Activated naive CD4-positive, alpha-beta T cell (primary cell): ENCODE measurements at regions not wholly inside any gene's neighbourhood (a gene's known extent, or its start where the extent isn't known, plus 50 kb on each side); places are given as distances from the start of the nearest gene placed in this dataset.
"Not testable (repeated sequence)": the region's sequence is repeated elsewhere in the genome, so short reads cannot be mapped to it uniquely, and the experiment has no call there.

Source experiments
- DNase-seq, 4 experiments: peaks; one replicate each; lab custom pipeline; 2025; lab: John Stamatoyannopoulos, UW

- no peak for DNase-seq
These were observed 93.7 kb downstream of the MRM1 start for GRCh38 chr17:36695082-36695481.

GRCh38 chr17:36695710-36696109 lies 94.3 kb downstream of the MRM1 start:
- not testable (repeated sequence) for DNase-seq

- no peak for DNase-seq
These were observed 95.4 kb downstream of the MRM1 start for GRCh38 chr17:36696805-36697204.

GRCh38 chr17:36697903-36698530 lies 96.6 kb downstream of the MRM1 start:
- DNase-seq, result no peak

- DNase-seq, result no peak
These were observed 100.2 kb downstream of the MRM1 start for GRCh38 chr17:36701429-36702099.

GRCh38 chr17:36702636-36703035 lies 101.3 kb downstream of the MRM1 start:
- no peak for DNase-seq

- DNase-seq, result peak in 1 of 4 experiments; percentile 40
These were observed 102.5 kb downstream of the MRM1 start for GRCh38 chr17:36703860-36704266.

- DNase-seq, result no peak
These were observed 104.0 kb downstream of the MRM1 start for GRCh38 chr17:36705283-36705795.

GRCh38 chr17:36705874-36706731 lies 104.7 kb downstream of the MRM1 start:
- peak in 2 of 4 experiments; percentile 10 to 25 for DNase-seq

- no peak for DNase-seq
These were observed 106.5 kb downstream of the MRM1 start for GRCh38 chr17:36707904-36708303.

- no peak for DNase-seq
These were observed 113.4 kb downstream of the MRM1 start for GRCh38 chr17:36714789-36715188.

GRCh38 chr17:36715951-36716350 lies 114.6 kb downstream of the MRM1 start:
- DNase-seq, result no peak

- no peak for DNase-seq
These were observed 115.7 kb downstream of the MRM1 start for GRCh38 chr17:36717088-36717487.

- DNase-seq, result no peak
These were observed 118.7 kb downstream of the MRM1 start for GRCh38 chr17:36720131-36720530.

- no peak for DNase-seq
These were observed 120.3 kb downstream of the MRM1 start for GRCh38 chr17:36721560-36722120.

GRCh38 chr17:36722121-36722902 lies 120.9 kb downstream of the MRM1 start:
- peak; percentile 53 to 78 (median 56) for DNase-seq

- no peak for DNase-seq
These were observed 121.5 kb downstream of the MRM1 start for GRCh38 chr17:36722903-36723263.

GRCh38 chr17:36723459-36724025 lies 122.2 kb downstream of the MRM1 start:
- no peak for DNase-seq

- DNase-seq, result no peak
These were observed 124.8 kb downstream of the MRM1 start for GRCh38 chr17:36726199-36726598.

- no peak for DNase-seq
These were observed 125.7 kb downstream of the MRM1 start for GRCh38 chr17:36727052-36727451.

- no peak for DNase-seq
These were observed 126.2 kb downstream of the MRM1 start for GRCh38 chr17:36727577-36727976.
